ENCODE measurements at regions not wholly inside any gene's neighbourhood (a gene's known extent, or its start where the extent isn't known, plus 50 kb on each side); places are given as distances from the start of the nearest gene placed in this dataset.

- H3K4me1 ChIP-seq (ENCODE audit: control insufficient read depth in 1 of 2, insufficient read depth in 2 of 2, low read length in 2 of 2): no peaks in the 10 kb centered on the region
- no peaks in the 10 kb centered on the region for H3K36me3 ChIP-seq (ENCODE audit: control insufficient read depth in 1 of 2, insufficient read depth in 2 of 2, low read length in 2 of 2)
- no peak overlapping the region for H3K9ac ChIP-seq (ENCODE audit: low read depth in 1 of 2, low read length in 2 of 2)
- no peak overlapping the region for H3K27ac ChIP-seq (ENCODE audit: low read depth, low read length)
- peaks cover 4 to 5% of the 10 kb centered on the region in 2 donors for H3K27me3 ChIP-seq (ENCODE audit: control insufficient read depth in 1 of 2, insufficient read depth in 2 of 2, low read length in 2 of 2)
- no peaks in the 10 kb centered on the region for H3K9me3 ChIP-seq (ENCODE audit: control insufficient read depth in 1 of 2, low read length in 2 of 2)
- no peak overlapping the region for H3K4me3 ChIP-seq (ENCODE audit: low read depth in 1 of 2, low read length in 2 of 2)
These were observed 344.2 kb downstream of the MTX2 start for GRCh38 chr2:176613323-176613987.

- Histone ChIP-seq H3K4me3 (ENCODE audit: low read depth in 1 of 2, low read length in 2 of 2) (no peak overlapping the region), H3K36me3 (ENCODE audit: control insufficient read depth in 1 of 2, insufficient read depth in 2 of 2, low read length in 2 of 2) (no peaks in the 10 kb centered on the region), H3K27me3 (ENCODE audit: control insufficient read depth in 1 of 2, insufficient read depth in 2 of 2, low read length in 2 of 2) (peaks cover 4 to 5% of the 10 kb centered on the region in 2 donors), H3K9ac (ENCODE audit: low read depth in 1 of 2, low read length in 2 of 2) (no peak overlapping the region), H3K4me1 (ENCODE audit: control insufficient read depth in 1 of 2, insufficient read depth in 2 of 2, low read length in 2 of 2) (no peaks in the 10 kb centered on the region), H3K9me3 (ENCODE audit: control insufficient read depth in 1 of 2, low read length in 2 of 2) (no peaks in the 10 kb centered on the region), H3K27ac (ENCODE audit: low read depth, low read length) (no peak overlapping the region)
These were observed 344.8 kb downstream of the MTX2 start for GRCh38 chr2:176614049-176614448.

- H3K27me3 ChIP-seq (ENCODE audit: control insufficient read depth in 1 of 2, insufficient read depth in 2 of 2, low read length in 2 of 2): peaks cover 4 to 5% of the 10 kb centered on the region in 2 donors
- H3K4me3 ChIP-seq (ENCODE audit: low read depth in 1 of 2, low read length in 2 of 2): no peak overlapping the region
- H3K27ac ChIP-seq (ENCODE audit: low read depth, low read length): no peak overlapping the region
- no peaks in the 10 kb centered on the region for H3K9me3 ChIP-seq (ENCODE audit: control insufficient read depth in 1 of 2, low read length in 2 of 2)
- no peaks in the 10 kb centered on the region for H3K36me3 ChIP-seq (ENCODE audit: control insufficient read depth in 1 of 2, insufficient read depth in 2 of 2, low read length in 2 of 2)
- H3K4me1 ChIP-seq (ENCODE audit: control insufficient read depth in 1 of 2, insufficient read depth in 2 of 2, low read length in 2 of 2): no peaks in the 10 kb centered on the region
- H3K9ac ChIP-seq (ENCODE audit: low read depth in 1 of 2, low read length in 2 of 2): no peak overlapping the region
These were observed 345.7 kb downstream of the MTX2 start for GRCh38 chr2:176614930-176615329.

GRCh38 chr2:176619504-176619903, 350.3 kb downstream of the MTX2 start:
- no peak overlapping the region for H3K9ac ChIP-seq (ENCODE audit: low read depth in 1 of 2, low read length in 2 of 2)
- H3K27ac ChIP-seq (ENCODE audit: low read depth, low read length): no peak overlapping the region
- no peaks in the 10 kb centered on the region for H3K36me3 ChIP-seq (ENCODE audit: control insufficient read depth in 1 of 2, insufficient read depth in 2 of 2, low read length in 2 of 2)
- no peaks in the 10 kb centered on the region for H3K9me3 ChIP-seq (ENCODE audit: control insufficient read depth in 1 of 2, low read length in 2 of 2)
- no peaks in the 10 kb centered on the region for H3K4me1 ChIP-seq (ENCODE audit: control insufficient read depth in 1 of 2, insufficient read depth in 2 of 2, low read length in 2 of 2)
- no peak overlapping the region for H3K4me3 ChIP-seq (ENCODE audit: low read depth in 1 of 2, low read length in 2 of 2)
- H3K27me3 ChIP-seq (ENCODE audit: control insufficient read depth in 1 of 2, insufficient read depth in 2 of 2, low read length in 2 of 2): peaks cover 0 to 7% of the 10 kb centered on the region in 2 donors

- H3K9me3 ChIP-seq (ENCODE audit: control insufficient read depth in 1 of 2, low read length in 2 of 2): no peaks in the 10 kb centered on the region
- peaks cover 0 to 4% of the 10 kb centered on the region in 2 donors for H3K27me3 ChIP-seq (ENCODE audit: control insufficient read depth in 1 of 2, insufficient read depth in 2 of 2, low read length in 2 of 2)
- H3K4me1 ChIP-seq (ENCODE audit: control insufficient read depth in 1 of 2, insufficient read depth in 2 of 2, low read length in 2 of 2): no peaks in the 10 kb centered on the region
- H3K9ac ChIP-seq (ENCODE audit: low read depth in 1 of 2, low read length in 2 of 2): no peak overlapping the region
- no peak overlapping the region for H3K4me3 ChIP-seq (ENCODE audit: low read depth in 1 of 2, low read length in 2 of 2)
- H3K27ac ChIP-seq (ENCODE audit: low read depth, low read length): no peak overlapping the region
- H3K36me3 ChIP-seq (ENCODE audit: control insufficient read depth in 1 of 2, insufficient read depth in 2 of 2, low read length in 2 of 2): no peaks in the 10 kb centered on the region
These were observed 352.1 kb downstream of the MTX2 start for GRCh38 chr2:176621350-176621749.

- Histone ChIP-seq H3K27me3 (ENCODE audit: control insufficient read depth in 1 of 2, insufficient read depth in 2 of 2, low read length in 2 of 2) (peaks cover 5 to 8% of the 10 kb centered on the region in 2 donors), H3K36me3 (ENCODE audit: control insufficient read depth in 1 of 2, insufficient read depth in 2 of 2, low read length in 2 of 2) (no peaks in the 10 kb centered on the region), H3K9me3 (ENCODE audit: control insufficient read depth in 1 of 2, low read length in 2 of 2) (no peaks in the 10 kb centered on the region), H3K9ac (ENCODE audit: low read depth in 1 of 2, low read length in 2 of 2) (no peak overlapping the region), H3K4me1 (ENCODE audit: control insufficient read depth in 1 of 2, insufficient read depth in 2 of 2, low read length in 2 of 2) (no peaks in the 10 kb centered on the region), H3K27ac (ENCODE audit: low read depth, low read length) (no peak overlapping the region), H3K4me3 (ENCODE audit: low read depth in 1 of 2, low read length in 2 of 2) (no peak overlapping the region)
These were observed 353.6 kb downstream of the MTX2 start for GRCh38 chr2:176622792-176623191.

- H3K27me3 ChIP-seq (ENCODE audit: control insufficient read depth in 1 of 2, insufficient read depth in 2 of 2, low read length in 2 of 2): peaks cover 5 to 9% of the 10 kb centered on the region in 2 donors
- H3K4me1 ChIP-seq (ENCODE audit: control insufficient read depth in 1 of 2, insufficient read depth in 2 of 2, low read length in 2 of 2): no peaks in the 10 kb centered on the region
- no peaks in the 10 kb centered on the region for H3K9me3 ChIP-seq (ENCODE audit: control insufficient read depth in 1 of 2, low read length in 2 of 2)
- no peak overlapping the region for H3K27ac ChIP-seq (ENCODE audit: low read depth, low read length)
- H3K36me3 ChIP-seq (ENCODE audit: control insufficient read depth in 1 of 2, insufficient read depth in 2 of 2, low read length in 2 of 2): no peaks in the 10 kb centered on the region
- no peak overlapping the region for H3K9ac ChIP-seq (ENCODE audit: low read depth in 1 of 2, low read length in 2 of 2)
- no peak overlapping the region for H3K4me3 ChIP-seq (ENCODE audit: low read depth in 1 of 2, low read length in 2 of 2)
These were observed 357.6 kb downstream of the MTX2 start for GRCh38 chr2:176626796-176627195.

- peaks cover 9 to 14% of the 10 kb centered on the region in 2 donors for H3K27me3 ChIP-seq (ENCODE audit: control insufficient read depth in 1 of 2, insufficient read depth in 2 of 2, low read length in 2 of 2)
- H3K4me1 ChIP-seq (ENCODE audit: control insufficient read depth in 1 of 2, insufficient read depth in 2 of 2, low read length in 2 of 2): no peaks in the 10 kb centered on the region
- H3K36me3 ChIP-seq (ENCODE audit: control insufficient read depth in 1 of 2, insufficient read depth in 2 of 2, low read length in 2 of 2): no peaks in the 10 kb centered on the region
- no peak overlapping the region for H3K27ac ChIP-seq (ENCODE audit: low read depth, low read length)
- no peaks in the 10 kb centered on the region for H3K9me3 ChIP-seq (ENCODE audit: control insufficient read depth in 1 of 2, low read length in 2 of 2)
- H3K4me3 ChIP-seq (ENCODE audit: low read depth in 1 of 2, low read length in 2 of 2): no peak overlapping the region
- H3K9ac ChIP-seq (ENCODE audit: low read depth in 1 of 2, low read length in 2 of 2): no peak overlapping the region
These were observed 359.2 kb downstream of the MTX2 start for GRCh38 chr2:176628438-176628837.

- Histone ChIP-seq H3K36me3 (ENCODE audit: control insufficient read depth in 1 of 2, insufficient read depth in 2 of 2, low read length in 2 of 2) (no peaks in the 10 kb centered on the region), H3K9me3 (ENCODE audit: control insufficient read depth in 1 of 2, low read length in 2 of 2) (no peaks in the 10 kb centered on the region), H3K4me1 (ENCODE audit: control insufficient read depth in 1 of 2, insufficient read depth in 2 of 2, low read length in 2 of 2) (no peaks in the 10 kb centered on the region), H3K9ac (ENCODE audit: low read depth in 1 of 2, low read length in 2 of 2) (no peak overlapping the region), H3K27ac (ENCODE audit: low read depth, low read length) (no peak overlapping the region), H3K4me3 (ENCODE audit: low read depth in 1 of 2, low read length in 2 of 2) (no peak overlapping the region), H3K27me3 (ENCODE audit: control insufficient read depth in 1 of 2, insufficient read depth in 2 of 2, low read length in 2 of 2) (peaks cover 31 to 35% of the 10 kb centered on the region in 2 donors)
These were observed 364.5 kb downstream of the MTX2 start for GRCh38 chr2:176633754-176634153.

GRCh38 chr2:176636401-176636800, 367.2 kb downstream of the MTX2 start:
- H3K9ac ChIP-seq (ENCODE audit: low read depth in 1 of 2, low read length in 2 of 2): no peak overlapping the region
- no peak overlapping the region for H3K4me3 ChIP-seq (ENCODE audit: low read depth in 1 of 2, low read length in 2 of 2)
- no peak overlapping the region for H3K27ac ChIP-seq (ENCODE audit: low read depth, low read length)

More at GRCh38 chr2:176636401-176636800, 367.2 kb downstream of the MTX2 start:
- peaks cover 30 to 60% of the 10 kb centered on the region in 2 donors for H3K27me3 ChIP-seq (ENCODE audit: control insufficient read depth in 1 of 2, insufficient read depth in 2 of 2, low read length in 2 of 2)
- no peaks in the 10 kb centered on the region for H3K9me3 ChIP-seq (ENCODE audit: control insufficient read depth in 1 of 2, low read length in 2 of 2)
- no peaks in the 10 kb centered on the region for H3K4me1 ChIP-seq (ENCODE audit: control insufficient read depth in 1 of 2, insufficient read depth in 2 of 2, low read length in 2 of 2)
- no peaks in the 10 kb centered on the region for H3K36me3 ChIP-seq (ENCODE audit: control insufficient read depth in 1 of 2, insufficient read depth in 2 of 2, low read length in 2 of 2)

All from duodenal mucosa (tissue), 2 donors.